Activated naive CD8-positive, alpha-beta T cell treated with anti-CD3 and anti-CD28 coated beads, Interleukin-2, amount 50 U/mL, for 24 hours (primary cell): ENCODE measurements at regions not wholly inside any gene's neighbourhood (a gene's known extent, or its start where the extent isn't known, plus 50 kb on each side); places are given as distances from the start of the nearest gene placed in this dataset.

Experiments
- ATAC-seq: fragments of 150-1000 bp; cut with Tn5 transposase; one replicate; pipeline ENCODE4 v1.10.0; 2021
- DNase-seq: peaks from one replicate; pipeline ENCODE4 v3.0.0; 2021
- H3K27ac Mint-ChIP-seq: one replicate; pipeline ENCODE4 v1.8.0; 2021; ENCODE audit warnings: mild to moderate bottlenecking, mixed read lengths
- H3K27me3 Mint-ChIP-seq: one replicate; pipeline ENCODE4 v1.8.0; 2021; ENCODE audit warnings: mixed read lengths
- H3K36me3 Mint-ChIP-seq: one replicate; pipeline ENCODE4 v1.8.0; 2021; ENCODE audit warnings: low read depth, mixed read lengths
- H3K4me1 Mint-ChIP-seq: one replicate; pipeline ENCODE4 v1.8.0; 2021; ENCODE audit warnings: mixed read lengths
- H3K4me3 Mint-ChIP-seq: one replicate; pipeline ENCODE4 v1.8.0; 2021; ENCODE audit warnings: mild to moderate bottlenecking, moderate library complexity, mixed read lengths
- H3K9me3 Mint-ChIP-seq: one replicate; pipeline ENCODE4 v1.8.0; 2021; ENCODE audit warnings: mixed read lengths

- DNase-seq (no peak), ATAC-seq (no peak)
- no peak overlapping the region for H3K4me3 Mint-ChIP-seq
- H3K36me3 Mint-ChIP-seq = no peaks in the 10 kb centered on the region
- peaks cover 43% of the 10 kb centered on the region for H3K27me3 Mint-ChIP-seq
- peaks cover 2% of the 10 kb centered on the region for H3K4me1 Mint-ChIP-seq
- no peaks in the 10 kb centered on the region for H3K9me3 Mint-ChIP-seq
- H3K27ac Mint-ChIP-seq = no peak overlapping the region
Observed at GRCh38 chr20:51084593-51085377, 61.9 kb upstream of the KCNG1 start.

- DNase-seq (no peak), ATAC-seq (no peak)
- Mint-ChIP-seq H3K27me3 (peaks cover 42% of the 10 kb centered on the region), H3K4me3 (no peak overlapping the region), H3K9me3 (no peaks in the 10 kb centered on the region), H3K4me1 (peaks cover 2% of the 10 kb centered on the region), H3K36me3 (no peaks in the 10 kb centered on the region), H3K27ac (no peak overlapping the region)
Observed at GRCh38 chr20:51083447-51083846, 60.5 kb upstream of the KCNG1 start.

GRCh38 chr20:51082988-51083387 lies 60.1 kb upstream of the KCNG1 start:
- ATAC-seq = no peak
- no peak for DNase-seq
- peaks cover 2% of the 10 kb centered on the region for H3K4me1 Mint-ChIP-seq
- no peak overlapping the region for H3K4me3 Mint-ChIP-seq
- no peaks in the 10 kb centered on the region for H3K9me3 Mint-ChIP-seq
- H3K27me3 Mint-ChIP-seq = peaks cover 47% of the 10 kb centered on the region
- no peaks in the 10 kb centered on the region for H3K36me3 Mint-ChIP-seq
- no peak overlapping the region for H3K27ac Mint-ChIP-seq

GRCh38 chr20:51080516-51080915 lies 57.6 kb upstream of the KCNG1 start:
- Mint-ChIP-seq H3K36me3 (no peaks in the 10 kb centered on the region), H3K4me3 (no peak overlapping the region), H3K9me3 (no peaks in the 10 kb centered on the region), H3K27ac (no peak overlapping the region), H3K27me3 (peaks cover 53% of the 10 kb centered on the region), H3K4me1 (peaks cover 2% of the 10 kb centered on the region)
- DNase-seq = no peak
- ATAC-seq = no peak

GRCh38 chr20:51079488-51079887 lies 56.6 kb upstream of the KCNG1 start:
- no peak overlapping the region for H3K4me3 Mint-ChIP-seq
- H3K4me1 Mint-ChIP-seq = peaks cover 2% of the 10 kb centered on the region
- DNase-seq (no peak), ATAC-seq (no peak)
- no peaks in the 10 kb centered on the region for H3K36me3 Mint-ChIP-seq
- H3K27ac Mint-ChIP-seq = no peak overlapping the region
- H3K9me3 Mint-ChIP-seq = no peaks in the 10 kb centered on the region
- H3K27me3 Mint-ChIP-seq = peaks cover 59% of the 10 kb centered on the region

GRCh38 chr20:51077686-51078060 lies 54.8 kb upstream of the KCNG1 start:
- no peak for ATAC-seq
- H3K9me3 Mint-ChIP-seq = no peaks in the 10 kb centered on the region
- no peak overlapping the region for H3K4me3 Mint-ChIP-seq
- no peak overlapping the region for H3K27ac Mint-ChIP-seq
- no peaks in the 10 kb centered on the region for H3K36me3 Mint-ChIP-seq
- H3K27me3 Mint-ChIP-seq = peaks cover 53% of the 10 kb centered on the region
- DNase-seq = no peak
- no peaks in the 10 kb centered on the region for H3K4me1 Mint-ChIP-seq

- ATAC-seq (no peak), DNase-seq (no peak)
- Mint-ChIP-seq H3K27ac (no peak overlapping the region), H3K4me3 (no peak overlapping the region), H3K9me3 (no peaks in the 10 kb centered on the region), H3K36me3 (no peaks in the 10 kb centered on the region), H3K27me3 (peaks cover 53% of the 10 kb centered on the region), H3K4me1 (no peaks in the 10 kb centered on the region)
Observed at GRCh38 chr20:51076786-51077685, 54.1 kb upstream of the KCNG1 start.

GRCh38 chr20:51074062-51074461 lies 51.2 kb upstream of the KCNG1 start:
- ATAC-seq (no peak), DNase-seq (no peak)
- H3K4me3 Mint-ChIP-seq = no peak overlapping the region
- H3K27ac Mint-ChIP-seq = no peak overlapping the region
- no peaks in the 10 kb centered on the region for H3K4me1 Mint-ChIP-seq
- peaks cover 64% of the 10 kb centered on the region for H3K27me3 Mint-ChIP-seq
- no peaks in the 10 kb centered on the region for H3K36me3 Mint-ChIP-seq
- no peaks in the 10 kb centered on the region for H3K9me3 Mint-ChIP-seq
